ENCODE measurements at regions not wholly inside any gene's neighbourhood (a gene's known extent, or its start where the extent isn't known, plus 50 kb on each side); places are given as distances from the start of the nearest gene placed in this dataset.

DNA sequence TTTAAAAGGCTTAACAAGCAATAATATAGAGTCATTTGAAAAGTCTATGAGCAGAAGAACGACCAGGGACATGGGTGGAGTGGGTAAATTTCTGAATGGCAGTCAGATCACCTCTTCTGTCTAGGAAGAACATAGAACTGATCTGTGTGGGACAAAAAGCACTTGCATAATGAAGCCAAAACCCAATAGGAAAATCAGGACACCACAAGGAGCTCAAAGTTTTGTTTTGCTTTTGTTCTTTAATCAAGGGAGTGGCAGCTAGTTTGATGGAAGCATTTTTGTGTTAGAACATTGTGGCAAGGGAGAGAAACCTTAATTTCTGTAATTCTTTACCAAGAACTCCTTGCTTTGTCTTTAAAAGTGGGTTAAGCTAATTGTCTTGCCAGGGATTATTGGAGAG lies 240.2 kb upstream of the TANK start:
- TF ChIP-seq CTCF (IDR thresholded peaks at IDR 0.05), result no peak
- no peak for TF ChIP-seq POLR2AphosphoS5 (IDR thresholded peaks at IDR 0.05; ENCODE audit: low read depth, low read length)

Data from Panc1 (cell line).